Mesenchymal stem cell (in vitro differentiated cells and primary cell): ENCODE measurements at regions not wholly inside any gene's neighbourhood (a gene's known extent, or its start where the extent isn't known, plus 50 kb on each side); places are given as distances from the start of the nearest gene placed in this dataset.

Experiments used
- DNase-seq: peaks from one replicate; pipeline ENCODE4 v3.0.0-alpha.2; 2013
- H2AFZ ChIP-seq: one replicate; pipeline ENCODE4 v1.6.1; 2013; ENCODE audit warnings: low read depth, mild to moderate bottlenecking, control low read depth, inconsistent platforms, low read length, moderate library complexity
- H2AK5ac ChIP-seq: 2 replicates; pipeline ENCODE4 v1.6.1; 2013; ENCODE audit warnings: low read length, moderate library complexity, mild to moderate bottlenecking, inconsistent platforms; ENCODE audit not compliant: severe bottlenecking
- H2BK120ac ChIP-seq: one replicate; pipeline ENCODE4 v1.6.1; 2013; ENCODE audit warnings: low read depth, mild to moderate bottlenecking, inconsistent platforms, low read length, moderate library complexity
- H2BK12ac ChIP-seq, 2 experiments: one replicate each; pipeline ENCODE4 v1.6.1; 2013; ENCODE audit warnings: inconsistent platforms in 2 of 2, low read length in 2 of 2, mild to moderate bottlenecking in 2 of 2, moderate library complexity in 2 of 2, control low read depth in 1 of 2
- H2BK15ac ChIP-seq: one replicate; pipeline ENCODE4 v1.6.1; 2013; ENCODE audit warnings: mild to moderate bottlenecking, low read depth, inconsistent platforms; ENCODE audit not compliant: poor library complexity, severe bottlenecking
- H2BK5ac ChIP-seq: 2 replicates; pipeline ENCODE4 v1.6.1; 2013; ENCODE audit warnings: low read depth, mild to moderate bottlenecking, low read length, control low read depth, inconsistent platforms; ENCODE audit not compliant: poor library complexity, severe bottlenecking
- H3K14ac ChIP-seq, 2 experiments: one replicate each; pipeline ENCODE4 v1.6.1; 2013; ENCODE audit warnings: inconsistent platforms in 2 of 2, low read length in 2 of 2, control low read depth in 1 of 2, mild to moderate bottlenecking in 1 of 2, moderate library complexity in 1 of 2
- H3K18ac ChIP-seq, 2 experiments: one replicate each; pipeline ENCODE4 v1.6.1; 2013; ENCODE audit warnings: inconsistent platforms in 2 of 2, low read length in 2 of 2, control low read depth in 1 of 2, low read depth in 1 of 2, mild to moderate bottlenecking in 1 of 2
- H3K23ac ChIP-seq, 2 experiments: one replicate each; pipeline ENCODE4 v1.6.1; 2013; ENCODE audit warnings: inconsistent platforms in 2 of 2, low read length in 2 of 2, mild to moderate bottlenecking in 2 of 2, moderate library complexity in 2 of 2, control low read depth in 1 of 2
- H3K27ac ChIP-seq: 2 replicates; pipeline ENCODE4 v1.5.1; 2013; ENCODE audit warnings: mild to moderate bottlenecking, moderate library complexity, low read length, control low read depth, inconsistent platforms; ENCODE audit not compliant: poor library complexity, severe bottlenecking
- H3K27me3 ChIP-seq, 2 experiments: 2 replicates each; pipeline versions ENCODE4 v1.6.1 to v1.7.0; 2013; ENCODE audit warnings: low read length in 2 of 2, mild to moderate bottlenecking in 2 of 2, moderate library complexity in 2 of 2, control low read depth in 1 of 2, inconsistent platforms in 1 of 2; ENCODE audit not compliant: control insufficient read depth in 1 of 2, insufficient read depth in 1 of 2
- H3K36me3 ChIP-seq, 2 experiments: 2 replicates each; pipeline versions ENCODE4 v1.6.1 to v1.7.0; 2013; ENCODE audit warnings: low read length in 2 of 2, control low read depth in 1 of 2, inconsistent platforms in 1 of 2, low read depth in 1 of 2, mild to moderate bottlenecking in 1 of 2; ENCODE audit not compliant: insufficient read depth in 2 of 2, control insufficient read depth in 1 of 2
- H3K4ac ChIP-seq, 2 experiments: one replicate each; pipeline ENCODE4 v1.6.1; 2013; ENCODE audit warnings: inconsistent platforms in 2 of 2, low read length in 2 of 2, mild to moderate bottlenecking in 2 of 2, moderate library complexity in 2 of 2, control low read depth in 1 of 2, low read depth in 1 of 2
- H3K4me1 ChIP-seq: 2 replicates; pipeline ENCODE4 v1.6.1; 2013; ENCODE audit warnings: low read depth, low read length, control low read depth; ENCODE audit not compliant: control insufficient read depth, insufficient read depth
- H3K4me2 ChIP-seq: 2 replicates; pipeline ENCODE4 v1.6.1; 2013; ENCODE audit warnings: low read length, mild to moderate bottlenecking, inconsistent platforms; ENCODE audit not compliant: poor library complexity, severe bottlenecking
- H3K4me3 ChIP-seq, 2 experiments: 2 replicates each; pipeline versions ENCODE4 v1.5.1 to v1.7.0; 2013; ENCODE audit warnings: low read length in 2 of 2, mild to moderate bottlenecking in 2 of 2, control low read depth in 1 of 2, low read depth in 1 of 2; ENCODE audit not compliant: insufficient read depth in 1 of 2
- H3K79me1 ChIP-seq: replicated peaks from 2 replicates; pipeline ENCODE4 v1.6.1; 2013; ENCODE audit warnings: mild to moderate bottlenecking, control low read depth, low read length, inconsistent platforms; ENCODE audit not compliant: poor library complexity, severe bottlenecking
- H3K9ac ChIP-seq: 2 replicates; pipeline ENCODE4 v1.7.0; 2013; ENCODE audit warnings: mild to moderate bottlenecking, low read length, moderate library complexity
- H3K9me3 ChIP-seq: 2 replicates; pipeline ENCODE4 v1.7.0; 2013; ENCODE audit warnings: mild to moderate bottlenecking, low read length; ENCODE audit not compliant: control insufficient read depth
- H4K8ac ChIP-seq: one replicate; pipeline ENCODE4 v1.6.1; 2013; ENCODE audit warnings: inconsistent platforms, mild to moderate bottlenecking, low read length, moderate library complexity
- H4K91ac ChIP-seq: one replicate; pipeline ENCODE4 v1.6.1; 2013; ENCODE audit warnings: mild to moderate bottlenecking, low read length, inconsistent platforms
- WGBS: methylation state at CpG from one replicate; pipeline ENCODE4 v1.1.7; 2013; ENCODE audit warnings: mixed read lengths; 5-methylcytosine and 5-hydroxymethylcytosine counted together

DNA sequence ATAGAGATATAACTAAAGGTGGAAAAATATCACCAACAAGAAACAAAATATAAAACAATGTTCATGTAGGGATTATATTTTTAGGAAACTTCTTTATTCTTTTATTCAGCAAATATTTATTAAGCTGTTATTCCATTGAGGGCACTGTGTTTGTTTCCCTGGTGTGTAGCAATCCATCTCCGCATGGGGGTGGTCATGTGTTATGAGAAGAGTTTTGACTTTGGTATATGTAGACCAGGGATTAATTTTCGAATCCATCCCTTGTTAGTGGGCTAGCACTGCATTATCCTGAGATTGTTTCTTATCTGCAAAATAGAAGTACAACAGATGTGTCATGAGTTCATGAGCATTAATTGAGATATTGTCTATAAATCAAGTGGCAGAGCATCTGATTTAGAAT is 190.2 kb upstream of the LRRC7 start:
- Histone ChIP-seq H3K9ac (no peak overlapping the region), H3K9me3 (no peaks in the 10 kb centered on the region), H3K4me1 (no peaks in the 10 kb centered on the region), H3K27ac (no peak overlapping the region), H4K91ac (no peak overlapping the region), H3K4me3 (no peak overlapping the region), H3K14ac (no peak overlapping the region), H2AFZ (no peak overlapping the region), H4K8ac (no peak overlapping the region), H2BK15ac (no peak overlapping the region), H3K4me2 (no peak overlapping the region), H3K23ac (no peak overlapping the region), H3K36me3 (no peaks in the 10 kb centered on the region), H2AK5ac (no peak overlapping the region), H3K27me3 (no peaks in the 10 kb centered on the region), H3K4ac (no peak overlapping the region), H2BK120ac (no peak overlapping the region), H3K18ac (no peak overlapping the region), H3K79me1 (no peaks in the 10 kb centered on the region), H2BK12ac (no peak overlapping the region), H2BK5ac (no peak overlapping the region)
- no peak for DNase-seq
- WGBS, result 71% methylated on average over 2 of the region's 2 CpGs

GRCh38 chr1:69388044-69388443 is 179.7 kb upstream of the LRRC7 start:
- no peak overlapping the region for H3K9ac ChIP-seq
- no peak overlapping the region for H2BK12ac ChIP-seq
- no peak overlapping the region for H3K4me2 ChIP-seq
- no peak overlapping the region for H3K4ac ChIP-seq
- no peaks in the 10 kb centered on the region for H3K36me3 ChIP-seq
- H4K91ac ChIP-seq, result no peak overlapping the region
- H3K9me3 ChIP-seq, result no peaks in the 10 kb centered on the region
- no peak overlapping the region for H4K8ac ChIP-seq
- no peak overlapping the region for H3K27ac ChIP-seq
- H2AFZ ChIP-seq, result no peak overlapping the region
- no peak overlapping the region for H3K4me3 ChIP-seq
- no peak overlapping the region for H3K14ac ChIP-seq
- H2BK5ac ChIP-seq, result no peak overlapping the region
- DNase-seq, result no peak
- H3K79me1 ChIP-seq, result no peaks in the 10 kb centered on the region
- no peak overlapping the region for H2AK5ac ChIP-seq
- no peak overlapping the region for H3K23ac ChIP-seq
- no peak overlapping the region for H3K18ac ChIP-seq
- H2BK120ac ChIP-seq, result no peak overlapping the region
- H3K27me3 ChIP-seq, result no peaks in the 10 kb centered on the region
- H2BK15ac ChIP-seq, result no peak overlapping the region
- H3K4me1 ChIP-seq, result no peaks in the 10 kb centered on the region

DNA sequence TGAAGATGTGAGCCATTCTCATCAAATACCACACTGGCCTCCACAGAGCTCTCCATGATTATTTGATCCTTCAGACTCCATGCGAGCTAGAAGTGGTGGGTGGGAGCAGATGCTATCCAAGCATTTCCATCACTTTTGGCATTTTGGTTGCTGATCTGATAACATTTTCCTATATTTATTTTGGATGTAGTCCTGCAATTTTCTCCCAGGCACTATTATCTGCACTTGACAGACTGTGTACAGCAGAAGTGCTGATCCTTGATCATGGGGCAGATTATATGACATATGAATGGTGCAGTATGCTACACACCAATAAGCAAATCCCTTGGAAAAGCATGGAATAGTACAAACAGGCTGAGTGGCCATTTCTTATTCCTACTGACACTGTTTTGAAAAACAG is 167.6 kb upstream of the LRRC7 start:
- Histone ChIP-seq H3K4me3 (no peak overlapping the region), H3K4me1 (no peaks in the 10 kb centered on the region), H3K4me2 (no peak overlapping the region), H2BK5ac (no peak overlapping the region), H2BK15ac (no peak overlapping the region), H3K14ac (no peak overlapping the region), H3K4ac (no peak overlapping the region), H2BK12ac (no peak overlapping the region), H3K27ac (no peak overlapping the region), H3K79me1 (no peaks in the 10 kb centered on the region), H3K23ac (no peak overlapping the region), H4K91ac (no peak overlapping the region), H3K9ac (no peak overlapping the region), H3K9me3 (peaks cover 3% of the 10 kb centered on the region), H2BK120ac (no peak overlapping the region), H4K8ac (no peak overlapping the region), H3K18ac (no peak overlapping the region), H3K36me3 (no peaks in the 10 kb centered on the region), H3K27me3 (no peaks in the 10 kb centered on the region), H2AFZ (no peak overlapping the region), H2AK5ac (no peak overlapping the region)
- WGBS, result no CpG with 5 or more reads among the region's 1 CpG
- no peak for DNase-seq

DNA sequence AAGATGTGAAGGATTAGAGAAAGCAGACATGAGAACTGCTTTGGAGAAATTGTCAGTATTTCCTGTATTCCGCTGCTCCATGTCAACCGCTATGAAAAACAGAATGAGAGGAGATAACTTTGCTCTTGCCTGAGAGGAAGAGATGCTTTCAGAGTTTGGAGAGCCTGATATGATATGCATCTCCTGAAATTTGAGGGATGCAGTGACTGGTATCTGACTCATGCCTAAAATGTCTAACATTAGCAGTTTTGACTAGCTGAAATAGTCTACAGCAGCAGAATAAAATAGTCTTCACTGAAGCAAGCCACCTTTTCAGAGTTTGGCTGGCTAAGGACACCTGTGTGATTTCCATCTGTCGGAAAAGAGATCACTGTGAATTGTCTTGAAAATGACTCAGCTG is 165.8 kb upstream of the LRRC7 start:
- Histone ChIP-seq H3K4me2 (no peak overlapping the region), H3K23ac (no peak overlapping the region), H3K4me3 (no peak overlapping the region), H2BK120ac (no peak overlapping the region), H3K79me1 (no peaks in the 10 kb centered on the region), H3K27me3 (no peaks in the 10 kb centered on the region), H2BK5ac (no peak overlapping the region), H4K8ac (no peak overlapping the region), H2BK15ac (no peak overlapping the region), H3K14ac (no peak overlapping the region), H3K4ac (no peak overlapping the region), H3K9ac (no peak overlapping the region), H4K91ac (no peak overlapping the region), H3K9me3 (no peaks in the 10 kb centered on the region), H2BK12ac (no peak overlapping the region), H3K18ac (no peak overlapping the region), H3K4me1 (no peaks in the 10 kb centered on the region), H3K36me3 (no peaks in the 10 kb centered on the region), H3K27ac (no peak overlapping the region), H2AFZ (no peak overlapping the region), H2AK5ac (no peak overlapping the region)
- no peak for DNase-seq
- 78% methylated on average over 3 of the region's 3 CpGs for WGBS
